ENCODE measurements at regions not wholly inside any gene's neighbourhood (a gene's known extent, or its start where the extent isn't known, plus 50 kb on each side); places are given as distances from the start of the nearest gene placed in this dataset.

DNA sequence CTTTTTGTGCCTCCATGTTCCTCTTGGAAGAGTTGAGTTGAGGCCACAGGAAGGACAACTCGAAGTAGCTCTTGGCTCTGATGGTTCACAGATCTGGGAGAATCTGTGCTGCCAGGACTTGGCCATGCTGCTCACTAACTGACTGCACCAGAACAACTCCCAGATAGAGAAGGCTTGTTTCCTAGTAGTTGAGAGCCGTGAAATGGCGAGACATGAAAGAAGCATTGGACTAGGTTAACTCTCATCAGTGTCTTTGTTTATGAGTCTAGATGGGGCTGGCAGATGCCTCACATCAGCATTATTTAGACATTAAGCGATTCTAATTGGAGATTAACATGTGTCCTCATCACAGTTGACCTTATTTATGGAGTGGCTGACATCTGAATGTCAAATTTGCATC, 92.9 kb upstream of the AGBL1 start:
- TF ChIP-seq, protein P1, sequence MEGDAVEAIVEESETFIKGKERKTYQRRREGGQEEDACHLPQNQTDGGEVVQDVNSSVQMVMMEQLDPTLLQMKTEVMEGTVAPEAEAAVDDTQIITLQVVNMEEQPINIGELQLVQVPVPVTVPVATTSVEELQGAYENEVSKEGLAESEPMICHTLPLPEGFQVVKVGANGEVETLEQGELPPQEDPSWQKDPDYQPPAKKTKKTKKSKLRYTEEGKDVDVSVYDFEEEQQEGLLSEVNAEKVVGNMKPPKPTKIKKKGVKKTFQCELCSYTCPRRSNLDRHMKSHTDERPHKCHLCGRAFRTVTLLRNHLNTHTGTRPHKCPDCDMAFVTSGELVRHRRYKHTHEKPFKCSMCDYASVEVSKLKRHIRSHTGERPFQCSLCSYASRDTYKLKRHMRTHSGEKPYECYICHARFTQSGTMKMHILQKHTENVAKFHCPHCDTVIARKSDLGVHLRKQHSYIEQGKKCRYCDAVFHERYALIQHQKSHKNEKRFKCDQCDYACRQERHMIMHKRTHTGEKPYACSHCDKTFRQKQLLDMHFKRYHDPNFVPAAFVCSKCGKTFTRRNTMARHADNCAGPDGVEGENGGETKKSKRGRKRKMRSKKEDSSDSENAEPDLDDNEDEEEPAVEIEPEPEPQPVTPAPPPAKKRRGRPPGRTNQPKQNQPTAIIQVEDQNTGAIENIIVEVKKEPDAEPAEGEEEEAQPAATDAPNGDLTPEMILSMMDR (IDR thresholded peaks at IDR 0.05) = no peak
- TF ChIP-seq POLR2AphosphoS5 (IDR thresholded peaks at IDR 0.05) (no peak), POLR2A (IDR thresholded peaks at IDR 0.05) (no peak), EP300 (IDR thresholded peaks at IDR 0.05) (no peak)
